ENCODE measurements at regions not wholly inside any gene's neighbourhood (a gene's known extent, or its start where the extent isn't known, plus 50 kb on each side); places are given as distances from the start of the nearest gene placed in this dataset.
"Not testable (repeated sequence)": the region's sequence is repeated elsewhere in the genome, so short reads cannot be mapped to it uniquely, and the experiment has no call there.

- no peak for DNase-seq (ENCODE audit: low read depth)
Measured at GRCh38 chr12:65675141-65675621, 149.1 kb upstream of the HMGA2 start.

GRCh38 chr12:65678172-65678571 lies 146.1 kb upstream of the HMGA2 start:
- DNase-seq (ENCODE audit: low read depth) = not testable (repeated sequence)

- no peak for DNase-seq (ENCODE audit: low read depth)
Measured at GRCh38 chr12:65681226-65681625, 143.1 kb upstream of the HMGA2 start.

GRCh38 chr12:65682112-65682511 lies 142.2 kb upstream of the HMGA2 start:
- no peak for DNase-seq (ENCODE audit: low read depth)

GRCh38 chr12:65684906-65685305 lies 139.4 kb upstream of the HMGA2 start:
- DNase-seq (ENCODE audit: low read depth) = no peak

- peak; percentile 50 for DNase-seq (ENCODE audit: low read depth)
Measured at GRCh38 chr12:65685514-65685913, 138.8 kb upstream of the HMGA2 start.

- no peak for DNase-seq (ENCODE audit: low read depth)
Measured at GRCh38 chr12:65689508-65689907, 134.8 kb upstream of the HMGA2 start.

GRCh38 chr12:65690477-65690876 lies 133.8 kb upstream of the HMGA2 start:
- DNase-seq (ENCODE audit: low read depth) = no peak

GRCh38 chr12:65694130-65694529 lies 130.2 kb upstream of the HMGA2 start:
- no peak for DNase-seq (ENCODE audit: low read depth)

GRCh38 chr12:65695113-65695865 lies 129.0 kb upstream of the HMGA2 start:
- peak; percentile 98 for DNase-seq (ENCODE audit: low read depth)

GRCh38 chr12:65696227-65696626 lies 128.1 kb upstream of the HMGA2 start:
- DNase-seq (ENCODE audit: low read depth) = no peak

- DNase-seq (ENCODE audit: low read depth) = peak; percentile 22
Measured at GRCh38 chr12:65699251-65699650, 125.0 kb upstream of the HMGA2 start.

GRCh38 chr12:65703176-65703575 lies 121.1 kb upstream of the HMGA2 start:
- DNase-seq (ENCODE audit: low read depth) = no peak

- DNase-seq (ENCODE audit: low read depth) = peak; percentile 20
Measured at GRCh38 chr12:65705380-65705876, 118.9 kb upstream of the HMGA2 start.

- no peak for DNase-seq (ENCODE audit: low read depth)
Measured at GRCh38 chr12:65707051-65707450, 117.2 kb upstream of the HMGA2 start.

GRCh38 chr12:65712260-65713004 lies 111.9 kb upstream of the HMGA2 start:
- DNase-seq (ENCODE audit: low read depth) = no peak

- DNase-seq (ENCODE audit: low read depth) = no peak
Measured at GRCh38 chr12:65715961-65716360, 108.3 kb upstream of the HMGA2 start.

GRCh38 chr12:65720136-65721130 lies 103.8 kb upstream of the HMGA2 start:
- DNase-seq (ENCODE audit: low read depth) = peak; percentile 87

- no peak for DNase-seq (ENCODE audit: low read depth)
Measured at GRCh38 chr12:65721541-65722190, 102.6 kb upstream of the HMGA2 start.

- DNase-seq (ENCODE audit: low read depth) = no peak
Measured at GRCh38 chr12:65725376-65725775, 98.9 kb upstream of the HMGA2 start.

GRCh38 chr12:65728455-65728847 lies 95.8 kb upstream of the HMGA2 start:
- DNase-seq (ENCODE audit: low read depth) = no peak

All from HT1080 (cell line).